ENCODE measurements at regions not wholly inside any gene's neighbourhood (a gene's known extent, or its start where the extent isn't known, plus 50 kb on each side); places are given as distances from the start of the nearest gene placed in this dataset.

GRCh38 chr18:67154979-67155378 lies 361.5 kb downstream of the DSEL start:
- TF ChIP-seq CTCF (conservative IDR thresholded peaks at IDR 0.05; ENCODE audit: low read depth, low read length), result no peak
- no peak for DNase-seq (ENCODE audit: low read depth)
- no peak overlapping the region for H3K4me3 ChIP-seq (ENCODE audit: low read length)

DNA sequence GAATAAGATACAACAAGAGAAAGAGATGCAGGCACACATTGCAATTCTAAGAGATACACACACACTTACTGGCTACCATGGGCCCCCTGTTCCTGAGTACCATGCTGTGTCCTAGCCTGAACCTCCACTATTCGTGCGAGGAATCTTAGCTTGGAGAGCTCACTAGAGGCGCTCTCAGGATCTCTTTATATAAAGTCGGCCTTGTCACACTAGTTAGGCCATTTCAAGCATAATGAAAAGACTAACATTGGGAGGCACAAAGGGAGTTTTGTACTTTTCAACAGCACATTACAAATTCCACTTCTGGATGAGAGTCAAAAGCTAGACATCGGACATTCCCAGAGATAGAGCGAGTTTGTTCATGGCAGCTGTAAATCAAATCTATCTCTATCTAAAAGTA lies 365.2 kb downstream of the DSEL start:
- H3K4me3 ChIP-seq (ENCODE audit: low read length), result no peak overlapping the region
- no peak for TF ChIP-seq CTCF (conservative IDR thresholded peaks at IDR 0.05; ENCODE audit: low read depth, low read length)
- no peak for DNase-seq (ENCODE audit: low read depth)

DNA sequence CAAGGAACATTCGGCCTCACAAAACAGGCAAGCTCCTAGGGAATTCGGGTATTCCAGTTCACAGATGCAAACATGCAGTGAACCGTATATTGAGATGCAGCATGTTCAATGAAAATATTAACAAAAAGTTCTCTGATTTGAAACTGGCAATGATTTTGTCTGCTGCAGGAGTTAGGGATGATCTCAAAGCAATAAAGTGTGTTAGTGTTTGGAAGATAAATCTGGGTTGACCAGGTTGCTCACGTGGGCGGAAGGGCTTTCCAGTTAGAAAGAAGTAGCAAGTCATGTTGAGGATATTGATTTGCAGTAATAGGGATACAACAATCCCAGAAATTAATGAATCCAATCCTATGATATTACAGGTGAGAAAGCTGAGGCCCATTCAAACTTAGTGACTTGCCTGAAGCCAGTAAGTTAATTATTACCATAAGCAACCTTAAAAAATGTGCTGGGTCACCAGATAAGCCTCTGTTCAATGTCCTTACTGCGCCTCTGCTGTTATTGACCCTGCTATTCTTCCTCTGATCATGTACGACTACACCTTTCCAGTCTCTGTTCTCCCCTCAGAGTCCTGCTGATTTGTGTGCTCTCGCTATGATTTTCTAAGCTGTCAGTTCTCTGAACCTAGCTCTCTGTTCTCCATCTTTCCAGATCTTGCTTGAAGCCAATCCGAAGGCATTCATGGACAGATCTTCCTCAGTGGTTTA lies 370.8 kb downstream of the DSEL start:
- no peak for TF ChIP-seq CTCF (conservative IDR thresholded peaks at IDR 0.05; ENCODE audit: low read depth, low read length)
- no peak overlapping the region for H3K4me3 ChIP-seq (ENCODE audit: low read length)
- no peak for DNase-seq (ENCODE audit: low read depth)

GRCh38 chr18:67144329-67144728 lies 372.2 kb downstream of the DSEL start:
- DNase-seq (ENCODE audit: low read depth), result no peak
- TF ChIP-seq CTCF (conservative IDR thresholded peaks at IDR 0.05; ENCODE audit: low read depth, low read length), result no peak
- no peak overlapping the region for H3K4me3 ChIP-seq (ENCODE audit: low read length)

DNA sequence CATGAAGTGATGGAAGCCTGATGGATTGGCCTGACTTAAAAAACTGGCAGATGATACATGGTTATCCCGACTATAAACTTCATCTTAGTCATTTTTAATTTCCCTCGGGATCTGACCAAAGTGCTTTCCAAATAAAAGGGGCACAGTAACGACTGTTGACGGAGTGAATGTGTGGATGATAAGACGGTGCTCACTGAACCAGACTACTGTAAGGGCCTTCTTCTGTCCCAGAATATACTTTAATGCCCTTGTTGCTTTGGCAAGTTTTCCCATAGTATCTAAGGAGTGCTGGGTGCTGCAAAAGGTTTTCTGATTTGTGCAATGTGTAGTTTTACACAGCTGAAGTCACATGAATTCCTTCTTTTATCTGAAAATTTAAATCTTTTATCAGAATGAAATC lies 373.5 kb downstream of the DSEL start:
- TF ChIP-seq CTCF (conservative IDR thresholded peaks at IDR 0.05; ENCODE audit: low read depth, low read length), result no peak
- no peak overlapping the region for H3K4me3 ChIP-seq (ENCODE audit: low read length)
- no peak for DNase-seq (ENCODE audit: low read depth)

DNA sequence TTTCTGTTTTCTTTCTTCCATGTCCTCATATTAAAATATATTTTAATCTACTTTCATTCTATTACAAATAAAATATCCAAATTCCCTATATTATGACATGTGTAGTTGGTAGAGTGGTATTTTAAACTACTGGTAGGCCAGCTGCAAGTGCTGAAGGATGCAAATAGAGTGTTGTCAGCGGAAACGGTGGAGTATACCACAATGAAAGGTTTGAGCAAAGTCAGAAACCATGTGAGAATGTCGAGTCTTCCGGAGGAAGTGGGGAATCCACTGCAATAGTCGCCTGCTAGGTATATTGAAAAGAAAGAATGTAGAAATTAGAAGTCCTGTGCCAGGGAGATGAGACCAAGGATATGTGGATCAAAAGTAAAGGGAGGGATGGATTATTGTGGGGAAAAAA lies 373.9 kb downstream of the DSEL start:
- no peak for DNase-seq (ENCODE audit: low read depth)
- H3K4me3 ChIP-seq (ENCODE audit: low read length), result no peak overlapping the region
- TF ChIP-seq CTCF (conservative IDR thresholded peaks at IDR 0.05; ENCODE audit: low read depth, low read length), result no peak

DNA sequence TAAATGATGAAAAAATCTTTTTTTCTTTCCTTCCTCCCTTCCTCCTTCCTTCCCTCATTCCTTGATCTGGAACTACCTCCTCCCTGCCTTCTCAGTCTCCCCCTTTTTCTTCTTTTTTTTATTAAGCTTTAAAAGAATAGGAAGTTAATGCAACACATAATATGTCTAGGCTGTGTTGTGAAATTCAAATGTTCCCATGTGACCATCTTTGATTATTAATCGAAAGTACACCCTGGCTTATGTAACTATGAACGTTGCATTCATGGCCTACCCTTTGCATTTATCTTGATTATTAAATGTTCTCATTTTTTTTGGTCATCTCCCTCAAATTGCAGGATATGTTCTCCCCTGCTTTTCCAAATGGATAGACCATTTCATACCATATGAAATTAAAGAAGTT lies 376.0 kb downstream of the DSEL start:
- no peak for DNase-seq (ENCODE audit: low read depth)
- H3K4me3 ChIP-seq (ENCODE audit: low read length), result no peak overlapping the region
- TF ChIP-seq CTCF (conservative IDR thresholded peaks at IDR 0.05; ENCODE audit: low read depth, low read length), result no peak
